Loucy (cell line): ENCODE measurements at regions not wholly inside any gene's neighbourhood (a gene's known extent, or its start where the extent isn't known, plus 50 kb on each side); places are given as distances from the start of the nearest gene placed in this dataset.
"Not testable (repeated sequence)": the region's sequence is repeated elsewhere in the genome, so short reads cannot be mapped to it uniquely, and the experiment has no call there.

ENCODE experiments used
- CTCF ChIP-seq: fragments of 200-600 bp; sonication (generic); conservative IDR thresholded peaks from 2 replicates; pipeline ENCODE4 v1.5.1; 2014; ENCODE audit warnings: mild to moderate bottlenecking, antibody characterized with exemption, low read length
- EZH2phosphoT487 ChIP-seq: fragments of 200-600 bp; IDR thresholded peaks from 2 replicates; pipeline ENCODE4 v1.6.1; 2018; ENCODE audit warnings: antibody characterized with exemption, mild to moderate bottlenecking, moderate library complexity, borderline replicate concordance

- not testable (repeated sequence) for TF ChIP-seq CTCF, EZH2phosphoT487
These were observed 65.1 kb upstream of the PAX8 start for GRCh38 chr2:113343800-113344199.
